Esophagus muscularis mucosa (tissue), 4 donors: ENCODE measurements at regions not wholly inside any gene's neighbourhood (a gene's known extent, or its start where the extent isn't known, plus 50 kb on each side); places are given as distances from the start of the nearest gene placed in this dataset.

Experiments used
- EP300 ChIP-seq: sonication (generic); formaldehyde crosslinking; IDR thresholded peaks from one replicate; pipeline ENCODE4 v1.6.1; 2017; ENCODE audit warnings: antibody characterized with exemption
- POLR2A ChIP-seq: fragments of 450-650 bp; IDR thresholded peaks from one replicate; pipeline ENCODE4 v1.6.1; 2017; ENCODE audit warnings: antibody characterized with exemption, moderate library complexity, mild to moderate bottlenecking, low read depth
- POLR2AphosphoS5 ChIP-seq, 2 donors: sonication (generic); formaldehyde crosslinking; IDR thresholded peaks; one replicate each; pipeline ENCODE4 v1.6.1; 2017; ENCODE audit warnings: antibody characterized with exemption in 2 of 2
- TF ChIP-seq, protein P1 (sequence below), 3 experiments: fragments of 200-600 bp in 2 of 3; fragments of 450-650 bp in 1 of 3; sonication (generic) in 2 of 3; IDR thresholded peaks; one replicate each; pipeline ENCODE4 v1.5.1; 2017 to 2019; ENCODE audit warnings: antibody characterized with exemption in 3 of 3, mild to moderate bottlenecking in 2 of 3, moderate library complexity in 1 of 3

DNA sequence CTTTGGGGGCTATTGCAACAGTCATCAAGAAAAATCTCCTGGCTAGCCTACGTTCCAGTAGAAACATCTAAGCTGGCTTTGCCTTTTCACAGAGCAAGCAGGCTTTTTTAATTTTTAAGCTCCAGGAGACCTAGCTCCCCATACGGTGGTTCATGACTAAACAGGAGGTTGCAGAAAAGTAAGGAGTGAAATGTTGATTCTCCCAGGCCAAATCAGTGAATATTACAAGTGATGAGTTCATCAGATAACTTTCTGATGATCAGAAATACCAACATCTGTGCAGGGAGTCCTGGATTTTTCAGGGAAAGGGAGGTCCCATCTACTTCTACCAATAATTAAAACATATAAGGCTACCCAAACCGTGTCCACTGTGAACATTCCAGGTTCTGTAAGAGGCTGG is 477.3 kb upstream of the CELF2 start:
- TF ChIP-seq EP300 (no peak), POLR2A (no peak), POLR2AphosphoS5 (IDR thresholded peaks at IDR 0.05) (no peak)
- TF ChIP-seq, protein P1, sequence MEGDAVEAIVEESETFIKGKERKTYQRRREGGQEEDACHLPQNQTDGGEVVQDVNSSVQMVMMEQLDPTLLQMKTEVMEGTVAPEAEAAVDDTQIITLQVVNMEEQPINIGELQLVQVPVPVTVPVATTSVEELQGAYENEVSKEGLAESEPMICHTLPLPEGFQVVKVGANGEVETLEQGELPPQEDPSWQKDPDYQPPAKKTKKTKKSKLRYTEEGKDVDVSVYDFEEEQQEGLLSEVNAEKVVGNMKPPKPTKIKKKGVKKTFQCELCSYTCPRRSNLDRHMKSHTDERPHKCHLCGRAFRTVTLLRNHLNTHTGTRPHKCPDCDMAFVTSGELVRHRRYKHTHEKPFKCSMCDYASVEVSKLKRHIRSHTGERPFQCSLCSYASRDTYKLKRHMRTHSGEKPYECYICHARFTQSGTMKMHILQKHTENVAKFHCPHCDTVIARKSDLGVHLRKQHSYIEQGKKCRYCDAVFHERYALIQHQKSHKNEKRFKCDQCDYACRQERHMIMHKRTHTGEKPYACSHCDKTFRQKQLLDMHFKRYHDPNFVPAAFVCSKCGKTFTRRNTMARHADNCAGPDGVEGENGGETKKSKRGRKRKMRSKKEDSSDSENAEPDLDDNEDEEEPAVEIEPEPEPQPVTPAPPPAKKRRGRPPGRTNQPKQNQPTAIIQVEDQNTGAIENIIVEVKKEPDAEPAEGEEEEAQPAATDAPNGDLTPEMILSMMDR (IDR thresholded peaks at IDR 0.05) = no peak
